ENCODE measurements at regions not wholly inside any gene's neighbourhood (a gene's known extent, or its start where the extent isn't known, plus 50 kb on each side); places are given as distances from the start of the nearest gene placed in this dataset.

DNA sequence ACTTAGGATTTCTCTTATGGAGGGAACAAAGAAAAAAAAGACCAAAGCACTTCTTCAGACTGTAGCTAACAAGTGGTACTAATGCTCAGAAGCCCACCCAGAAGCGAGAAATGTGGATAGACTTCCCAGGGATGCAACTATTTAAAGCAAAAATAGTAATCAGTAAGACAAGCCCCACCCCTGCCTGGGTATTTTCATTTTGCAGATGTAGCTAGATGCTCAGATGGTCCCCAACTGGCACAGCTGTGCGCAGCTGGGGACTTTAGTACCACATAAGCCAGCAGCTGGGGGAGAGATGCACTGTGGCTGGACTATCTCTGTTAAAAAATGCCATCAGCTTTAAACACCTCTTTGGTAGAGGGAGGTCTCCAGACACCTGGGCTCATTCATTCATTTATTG is 77.8 kb upstream of the SPAG17 start:
- H3K4me3 ChIP-seq (ENCODE audit: low read length) = no peak overlapping the region
- no peak for DNase-seq
- H3K4me1 ChIP-seq (ENCODE audit: control insufficient read depth, insufficient read depth, low read length) = no peaks in the 10 kb centered on the region
- intact Hi-C loops (cut with DNase I) = no loop called here
- 82% methylated on average over 2 of the region's 2 CpGs for WGBS
- H3K27ac ChIP-seq (ENCODE audit: low read length) = no peak overlapping the region
- H3K27me3 ChIP-seq (ENCODE audit: control insufficient read depth, insufficient read depth) = no peaks in the 10 kb centered on the region
- no peak for ATAC-seq
- H3K9me3 ChIP-seq (ENCODE audit: control insufficient read depth, low read length) = no peaks in the 10 kb centered on the region

DNA sequence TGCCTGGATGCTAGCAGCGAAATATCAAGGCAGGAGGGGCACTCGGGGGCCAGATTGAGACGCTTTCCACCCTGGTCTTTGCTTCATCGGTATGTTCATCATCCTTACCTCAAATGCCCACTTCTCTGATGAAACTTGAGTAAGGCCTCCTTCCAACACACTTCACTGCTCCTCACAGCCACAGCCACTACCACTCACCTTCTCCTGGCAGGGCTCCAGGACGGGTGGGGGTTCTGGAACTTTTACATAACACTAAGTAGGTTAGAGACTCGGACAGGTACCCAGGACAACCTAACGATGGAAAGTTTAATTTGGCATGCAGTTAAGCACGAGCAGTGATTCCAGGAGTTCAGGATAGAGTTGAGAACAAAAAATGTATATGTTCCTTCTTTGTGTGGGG is 73.9 kb upstream of the SPAG17 start:
- 83% methylated on average over 8 of the region's 8 CpGs for WGBS
- ATAC-seq (no peak), DNase-seq (no peak)
- intact Hi-C loops (cut with DNase I) = no loop called here
- Histone ChIP-seq H3K27me3 (ENCODE audit: control insufficient read depth, insufficient read depth) (no peaks in the 10 kb centered on the region), H3K4me3 (ENCODE audit: low read length) (no peak overlapping the region), H3K4me1 (ENCODE audit: control insufficient read depth, insufficient read depth, low read length) (no peaks in the 10 kb centered on the region), H3K27ac (ENCODE audit: low read length) (no peak overlapping the region), H3K9me3 (ENCODE audit: control insufficient read depth, low read length) (no peaks in the 10 kb centered on the region)

DNA sequence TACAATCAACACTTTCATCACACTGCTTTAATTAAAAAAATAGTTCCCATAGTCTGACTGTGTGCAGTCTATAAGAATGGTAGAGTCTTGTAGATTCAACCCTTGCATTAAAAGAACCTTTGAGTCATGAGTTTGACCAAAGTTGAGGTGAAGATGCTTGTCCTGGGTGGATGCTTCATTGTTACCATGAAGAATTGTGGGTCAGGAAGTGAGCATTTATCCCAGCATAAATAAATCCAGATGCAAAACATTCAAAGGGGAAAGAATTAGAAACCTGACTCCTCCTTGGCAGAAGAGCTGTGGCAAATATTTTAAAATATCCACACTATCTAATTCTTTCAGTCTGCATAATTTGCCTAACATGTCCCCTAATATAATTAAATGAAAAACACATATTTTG is 72.9 kb upstream of the SPAG17 start:
- Histone ChIP-seq H3K27me3 (ENCODE audit: control insufficient read depth, insufficient read depth) (no peaks in the 10 kb centered on the region), H3K9me3 (ENCODE audit: control insufficient read depth, low read length) (no peaks in the 10 kb centered on the region), H3K4me3 (ENCODE audit: low read length) (no peak overlapping the region), H3K27ac (ENCODE audit: low read length) (no peak overlapping the region), H3K4me1 (ENCODE audit: control insufficient read depth, insufficient read depth, low read length) (no peaks in the 10 kb centered on the region)
- ATAC-seq (no peak), DNase-seq (no peak)
- intact Hi-C loops (cut with DNase I) = no loop called here

DNA sequence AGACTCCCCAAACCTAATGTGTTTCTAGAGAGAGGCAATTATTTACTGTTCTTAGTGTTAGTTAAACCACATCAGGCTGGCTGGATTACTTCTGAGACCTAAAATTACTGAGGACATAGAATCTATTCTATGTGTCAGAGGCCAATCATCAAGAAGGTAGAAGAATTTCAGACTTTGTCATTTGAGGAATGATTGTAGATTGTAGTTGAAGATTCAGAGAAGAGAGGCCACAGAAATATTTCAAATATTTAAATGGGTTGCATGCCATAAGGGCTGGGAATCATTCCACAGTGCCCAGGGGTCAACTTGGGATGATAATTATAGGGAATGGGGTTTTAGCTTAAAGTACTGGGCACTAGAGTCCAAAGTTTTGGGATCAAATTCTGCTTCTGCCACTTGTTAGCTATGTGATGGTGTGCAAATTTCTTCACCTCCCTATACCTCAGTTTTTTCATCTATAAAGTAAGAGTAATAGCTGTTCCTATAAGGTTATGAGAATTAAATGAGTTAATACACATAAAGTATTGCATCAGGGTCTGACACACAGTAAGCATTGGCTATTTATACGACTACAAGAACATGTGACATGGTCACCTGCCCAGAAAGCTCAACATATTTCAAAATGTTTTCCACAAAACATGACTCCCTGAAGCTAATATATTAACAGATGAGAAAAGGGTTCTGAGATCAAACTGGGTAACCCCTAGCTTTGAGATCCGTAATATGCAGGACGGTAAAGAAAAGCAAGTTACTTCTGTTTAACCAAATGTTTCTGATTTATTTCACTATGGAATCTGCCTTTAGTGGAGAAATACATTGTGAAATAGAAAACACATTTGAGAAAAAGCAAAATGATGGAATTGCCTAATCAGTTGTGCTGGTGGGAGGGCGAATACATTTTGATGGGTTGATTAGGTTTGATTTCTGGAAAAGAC is 69.7 kb upstream of the SPAG17 start:
- H3K27me3 ChIP-seq (ENCODE audit: control insufficient read depth, insufficient read depth) = no peaks in the 10 kb centered on the region
- no peak for ATAC-seq
- no peaks in the 10 kb centered on the region for H3K4me1 ChIP-seq (ENCODE audit: control insufficient read depth, insufficient read depth, low read length)
- H3K4me3 ChIP-seq (ENCODE audit: low read length) = no peak overlapping the region
- WGBS = 91% methylated on average over 4 of the region's 4 CpGs
- H3K27ac ChIP-seq (ENCODE audit: low read length) = no peak overlapping the region
- no peak for DNase-seq
- intact Hi-C loops (cut with DNase I) = no loop called here
- no peaks in the 10 kb centered on the region for H3K9me3 ChIP-seq (ENCODE audit: control insufficient read depth, low read length)

DNA sequence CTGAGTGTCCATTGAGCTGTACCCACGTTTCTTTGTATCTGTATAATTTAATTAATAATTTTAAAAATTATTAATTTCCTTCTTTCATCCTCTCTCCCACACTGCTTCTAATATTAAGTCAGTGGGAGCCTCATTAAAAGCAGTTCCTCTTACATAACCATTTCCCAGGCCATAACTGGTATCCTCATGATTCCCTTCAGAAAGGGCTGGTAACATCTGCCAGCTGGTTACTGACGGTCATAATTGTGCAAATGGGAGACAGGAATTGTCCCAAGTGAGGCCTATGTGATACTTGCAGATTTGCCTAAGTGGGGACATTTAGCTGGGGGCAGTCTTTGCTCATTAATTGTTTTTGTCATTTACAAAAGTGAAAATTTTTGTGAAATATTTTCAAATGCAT is 69.0 kb upstream of the SPAG17 start:
- 53% methylated on average over 2 of the region's 2 CpGs for WGBS
- no peak for DNase-seq
- Histone ChIP-seq H3K27me3 (ENCODE audit: control insufficient read depth, insufficient read depth) (no peaks in the 10 kb centered on the region), H3K4me1 (ENCODE audit: control insufficient read depth, insufficient read depth, low read length) (no peaks in the 10 kb centered on the region), H3K9me3 (ENCODE audit: control insufficient read depth, low read length) (no peaks in the 10 kb centered on the region), H3K27ac (ENCODE audit: low read length) (no peak overlapping the region), H3K4me3 (ENCODE audit: low read length) (no peak overlapping the region)
- intact Hi-C loops (cut with DNase I) = no loop called here
- ATAC-seq = no peak

DNA sequence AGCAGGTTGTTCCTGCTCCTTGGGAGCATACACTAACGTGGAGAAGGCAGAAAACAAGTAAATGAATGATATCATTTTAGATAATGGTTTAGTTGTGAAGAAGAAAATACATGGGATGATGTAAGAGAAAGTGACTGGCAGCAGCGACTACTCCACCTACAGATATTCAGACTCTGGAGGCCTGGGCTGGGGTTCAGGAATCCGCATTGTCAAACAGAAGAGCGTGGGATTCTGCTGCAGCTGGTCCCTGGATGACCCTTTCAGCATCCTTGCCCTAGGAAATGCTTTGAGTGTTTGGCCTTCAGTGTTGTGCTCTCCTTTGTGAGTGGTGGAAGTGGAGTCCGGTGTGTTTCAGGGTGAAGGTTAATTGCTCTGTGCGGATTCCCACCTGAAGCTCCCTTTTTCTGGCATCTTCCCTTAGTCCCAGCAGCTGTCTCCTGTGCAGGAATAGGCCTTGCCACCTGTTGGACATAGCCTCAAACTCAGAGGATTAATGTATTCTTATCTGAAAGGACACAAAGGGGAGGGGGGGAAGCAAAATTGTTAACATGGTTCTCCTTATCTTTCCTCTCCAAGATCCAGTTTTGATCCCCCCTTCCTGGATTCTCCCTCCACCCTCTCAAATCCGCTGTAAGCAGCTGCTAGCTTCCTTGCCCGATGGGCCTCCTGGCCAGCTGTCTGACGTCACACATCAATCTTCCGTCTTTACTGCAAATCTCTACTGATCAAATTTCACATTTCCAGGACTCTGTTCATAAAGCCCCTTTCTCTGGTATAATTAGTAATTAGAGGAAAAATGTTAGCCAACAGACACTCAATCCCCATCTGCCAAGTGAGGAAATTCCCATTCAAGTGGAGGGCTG is 68.3 kb upstream of the SPAG17 start:
- 46% methylated on average over 10 of the region's 10 CpGs for WGBS
- intact Hi-C loops (cut with DNase I) = no loop called here
- no peak for ATAC-seq
- H3K9me3 ChIP-seq (ENCODE audit: control insufficient read depth, low read length) = no peaks in the 10 kb centered on the region
- no peaks in the 10 kb centered on the region for H3K4me1 ChIP-seq (ENCODE audit: control insufficient read depth, insufficient read depth, low read length)
- H3K4me3 ChIP-seq (ENCODE audit: low read length) = no peak overlapping the region
- no peak overlapping the region for H3K27ac ChIP-seq (ENCODE audit: low read length)
- H3K27me3 ChIP-seq (ENCODE audit: control insufficient read depth, insufficient read depth) = no peaks in the 10 kb centered on the region
- no peak for DNase-seq

DNA sequence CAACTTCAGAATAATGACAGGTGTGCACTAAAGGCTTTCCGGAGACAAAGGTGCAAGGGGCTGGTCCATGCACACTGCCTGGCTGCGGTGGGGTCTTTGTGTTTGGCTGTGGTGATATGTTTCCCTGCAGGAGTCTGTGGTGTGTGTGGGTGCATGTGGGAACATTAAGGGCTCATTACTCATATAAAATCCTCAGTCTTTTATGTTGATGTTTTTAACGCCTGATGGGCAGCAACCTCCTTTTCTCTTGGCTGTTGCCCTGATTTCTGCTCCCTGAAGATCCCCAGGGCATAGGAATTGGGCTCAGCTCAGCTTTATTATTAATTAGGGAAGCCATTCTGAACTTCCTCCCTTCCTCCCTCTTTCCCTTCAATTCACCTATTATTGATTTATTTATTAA is 67.6 kb upstream of the SPAG17 start:
- Histone ChIP-seq H3K4me3 (ENCODE audit: low read length) (no peak overlapping the region), H3K27me3 (ENCODE audit: control insufficient read depth, insufficient read depth) (no peaks in the 10 kb centered on the region), H3K4me1 (ENCODE audit: control insufficient read depth, insufficient read depth, low read length) (no peaks in the 10 kb centered on the region), H3K9me3 (ENCODE audit: control insufficient read depth, low read length) (no peaks in the 10 kb centered on the region), H3K27ac (ENCODE audit: low read length) (no peak overlapping the region)
- ATAC-seq (no peak), DNase-seq (no peak)
- WGBS = 75% methylated on average over 3 of the region's 3 CpGs
- intact Hi-C loops (cut with DNase I) = no loop called here

DNA sequence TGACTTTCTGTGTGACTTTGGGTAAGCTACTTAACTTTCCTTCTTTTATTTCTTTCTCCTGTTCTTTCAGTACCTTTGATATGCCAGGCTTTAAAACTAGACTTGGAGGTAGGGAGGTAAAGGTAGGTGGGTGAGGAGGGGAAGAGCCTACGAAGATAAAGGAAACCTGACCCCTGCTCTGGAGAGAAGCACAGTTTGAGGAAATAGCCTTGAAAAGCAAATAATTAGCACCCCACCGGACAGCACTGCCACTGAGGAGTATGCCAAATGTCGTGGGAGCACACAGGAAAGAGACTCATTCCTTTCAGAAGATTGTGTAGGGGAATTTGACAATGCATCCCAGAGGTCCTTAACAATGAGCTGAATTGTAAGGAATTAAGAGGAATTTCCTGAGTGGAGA is 65.2 kb upstream of the SPAG17 start:
- intact Hi-C loops (cut with DNase I) = no loop called here
- WGBS = 33% methylated on average over 3 of the region's 3 CpGs
- Histone ChIP-seq H3K9me3 (ENCODE audit: control insufficient read depth, low read length) (no peaks in the 10 kb centered on the region), H3K27me3 (ENCODE audit: control insufficient read depth, insufficient read depth) (no peaks in the 10 kb centered on the region), H3K4me3 (ENCODE audit: low read length) (no peak overlapping the region), H3K4me1 (ENCODE audit: control insufficient read depth, insufficient read depth, low read length) (no peaks in the 10 kb centered on the region), H3K27ac (ENCODE audit: low read length) (no peak overlapping the region)
- DNase-seq = no peak
- ATAC-seq = no peak

DNA sequence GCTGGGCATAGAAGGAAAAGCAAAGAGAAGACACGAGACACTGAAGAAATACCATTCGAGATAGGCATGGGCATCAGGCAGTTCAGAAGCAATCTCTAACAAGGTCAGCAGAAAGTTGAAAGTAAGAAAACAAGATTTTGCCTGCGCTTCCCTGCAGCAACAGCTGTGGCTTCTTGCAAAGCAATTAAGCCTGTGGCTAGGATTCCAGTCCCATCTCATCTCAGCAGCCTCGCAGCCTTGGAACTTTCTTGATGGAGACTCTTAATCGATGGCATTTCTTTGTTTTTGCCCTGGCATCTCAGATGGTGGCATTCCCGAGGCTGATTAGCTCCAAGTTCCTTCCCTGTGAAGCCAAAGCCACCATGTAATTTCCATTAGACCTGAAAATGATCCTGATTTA is 64.6 kb upstream of the SPAG17 start:
- intact Hi-C loops (cut with DNase I) = no loop called here
- WGBS = 68% methylated on average over 6 of the region's 6 CpGs
- ATAC-seq (no peak), DNase-seq (no peak)
- no peaks in the 10 kb centered on the region for H3K27me3 ChIP-seq (ENCODE audit: control insufficient read depth, insufficient read depth)
- no peaks in the 10 kb centered on the region for H3K4me1 ChIP-seq (ENCODE audit: control insufficient read depth, insufficient read depth, low read length)
- no peak overlapping the region for H3K27ac ChIP-seq (ENCODE audit: low read length)
- no peak overlapping the region for H3K4me3 ChIP-seq (ENCODE audit: low read length)
- no peaks in the 10 kb centered on the region for H3K9me3 ChIP-seq (ENCODE audit: control insufficient read depth, low read length)

DNA sequence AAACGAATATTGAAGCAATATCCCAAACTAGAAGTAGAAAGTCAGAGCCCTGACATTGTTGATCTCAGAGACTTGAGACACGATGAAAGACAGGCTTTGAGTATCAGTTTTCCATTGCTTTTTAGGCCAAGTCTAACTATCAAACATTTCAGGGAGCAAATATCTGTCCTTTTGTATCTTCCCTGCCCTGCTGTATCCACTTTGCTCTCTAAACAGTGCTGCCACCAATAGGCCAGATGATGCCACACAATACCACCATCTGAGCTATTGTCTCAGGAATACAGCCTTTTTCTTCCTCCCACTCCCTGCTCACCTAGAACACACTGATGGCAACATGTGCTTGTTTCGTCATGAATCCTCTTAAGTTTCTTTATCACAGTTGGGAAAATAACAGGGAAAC is 62.6 kb upstream of the SPAG17 start:
- DNase-seq (no peak), ATAC-seq (no peak)
- Histone ChIP-seq H3K4me3 (ENCODE audit: low read length) (no peak overlapping the region), H3K9me3 (ENCODE audit: control insufficient read depth, low read length) (no peaks in the 10 kb centered on the region), H3K27me3 (ENCODE audit: control insufficient read depth, insufficient read depth) (no peaks in the 10 kb centered on the region), H3K4me1 (ENCODE audit: control insufficient read depth, insufficient read depth, low read length) (no peaks in the 10 kb centered on the region), H3K27ac (ENCODE audit: low read length) (no peak overlapping the region)
- intact Hi-C loops (cut with DNase I) = no loop called here
- whole genome bisulfite sequencing = 77% methylated on average over 3 of the region's 3 CpGs

DNA sequence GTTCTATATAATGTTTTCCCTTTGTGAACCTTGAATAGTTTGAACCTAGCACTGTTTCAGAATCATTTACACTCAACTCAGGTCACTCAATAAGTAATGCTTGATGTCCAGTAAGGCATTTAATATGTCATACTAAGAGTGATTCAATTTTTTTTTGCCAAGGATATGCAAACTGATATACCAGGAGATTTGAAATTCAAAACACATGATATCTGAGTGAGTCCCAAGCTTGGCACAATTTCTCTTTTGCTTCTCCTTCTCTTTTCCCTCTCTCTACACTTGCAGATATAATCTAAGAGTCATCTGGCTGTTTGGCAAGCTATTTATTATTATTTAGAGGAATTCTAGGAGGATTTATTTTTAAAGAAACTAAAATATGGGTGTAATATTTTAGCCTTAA is 61.6 kb upstream of the SPAG17 start:
- DNase-seq = no peak
- Histone ChIP-seq H3K27me3 (ENCODE audit: control insufficient read depth, insufficient read depth) (no peaks in the 10 kb centered on the region), H3K4me1 (ENCODE audit: control insufficient read depth, insufficient read depth, low read length) (no peaks in the 10 kb centered on the region), H3K4me3 (ENCODE audit: low read length) (no peak overlapping the region), H3K27ac (ENCODE audit: low read length) (no peak overlapping the region), H3K9me3 (ENCODE audit: control insufficient read depth, low read length) (no peaks in the 10 kb centered on the region)
- intact Hi-C loops (cut with DNase I) = no loop called here
- no peak for ATAC-seq
